IMR-90 (cell line): ENCODE measurements at regions not wholly inside any gene's neighbourhood (a gene's known extent, or its start where the extent isn't known, plus 50 kb on each side); places are given as distances from the start of the nearest gene placed in this dataset.
A peak's percentile ranks its signal among the peaks of the same experiment; 100 is the strongest.

Experiments used
- ATAC-seq: fragments of 200-7000 bp; cut with Tn5 transposase; 2 replicates; pipeline ENCODE4 v1.9.1; 2020; ENCODE audit warnings: low read depth, mild to moderate bottlenecking, moderate library complexity
- BruUV-seq: library from RNA; stranded (reverse); fragments of 400-500 nt; replicated peaks from 2 replicates; lab custom pipeline; 2021; lab: Mats Ljungman, UMichigan
- CTCF ChIA-PET: fragments of 300-600 bp; formaldehyde crosslinking; extraction: SDS; loops from one replicate; lab custom pipeline; 2021; ENCODE audit warnings: antibody characterized with exemption; lab: Yijun Ruan, JAX
- POLR2A ChIA-PET: fragments of 300-600 bp; sonication (Branson Sonifier 250); formaldehyde crosslinking; loops from one replicate; lab custom pipeline; 2022; ENCODE audit warnings: antibody characterized with exemption; ENCODE audit not compliant: unreplicated experiment; lab: Charles Lee
- DNase-seq: peaks from one replicate; pipeline ENCODE4 v3.0.0; 2013
- H2AFZ ChIP-seq: replicated peaks from 2 replicates; pipeline ENCODE3; 2013; ENCODE audit warnings: low read length, mild to moderate bottlenecking; ENCODE audit not compliant: poor library complexity
- H2AK5ac ChIP-seq: 2 replicates; pipeline ENCODE4 v1.6.1; 2013; ENCODE audit warnings: low read depth, low read length, inconsistent platforms
- H2AK9ac ChIP-seq: replicated peaks from 2 replicates; pipeline ENCODE3; 2013; ENCODE audit warnings: mild to moderate bottlenecking, low read depth, low read length, moderate library complexity; ENCODE audit not compliant: poor library complexity
- H2BK120ac ChIP-seq: 2 replicates; pipeline ENCODE4 v1.6.1; 2013; ENCODE audit warnings: low read depth, low read length, inconsistent platforms
- H2BK15ac ChIP-seq: 3 replicates; pipeline ENCODE4 v1.6.1; 2013; ENCODE audit warnings: low read depth, low read length, inconsistent platforms
- H2BK20ac ChIP-seq: 2 replicates; pipeline ENCODE4 v1.6.1; 2013; ENCODE audit warnings: low read depth, mild to moderate bottlenecking, inconsistent platforms, low read length, moderate library complexity
- H2BK5ac ChIP-seq: 2 replicates; pipeline ENCODE4 v1.6.1; 2013; ENCODE audit warnings: mild to moderate bottlenecking, low read depth, low read length, inconsistent platforms; ENCODE audit not compliant: poor library complexity, severe bottlenecking
- H3K14ac ChIP-seq: replicated peaks from 2 replicates; pipeline ENCODE4 v1.6.1; 2013; ENCODE audit warnings: low read depth, low read length, inconsistent platforms
- H3K18ac ChIP-seq: 2 replicates; pipeline ENCODE4 v1.6.1; 2013; ENCODE audit warnings: low read depth, low read length, control low read depth
- H3K23ac ChIP-seq: 2 replicates; pipeline ENCODE4 v1.6.1; 2013; ENCODE audit warnings: low read depth, low read length, inconsistent platforms
- H3K27ac ChIP-seq: 2 replicates; pipeline ENCODE4 v1.5.1; 2013; ENCODE audit warnings: mild to moderate bottlenecking, control low read depth, low read length; ENCODE audit not compliant: insufficient read depth
- H3K27me3 ChIP-seq: 2 replicates; pipeline ENCODE4 v1.6.1; 2013; ENCODE audit warnings: low read length; ENCODE audit not compliant: control insufficient read depth, insufficient read depth
- H3K36me3 ChIP-seq: 2 replicates; pipeline ENCODE4 v1.6.1; 2013; ENCODE audit warnings: low read length, mixed read lengths; ENCODE audit not compliant: control insufficient read depth, insufficient read depth
- H3K4ac ChIP-seq: 2 replicates; pipeline ENCODE4 v1.6.1; 2013; ENCODE audit warnings: low read depth, low read length, inconsistent platforms
- H3K4me1 ChIP-seq: 2 replicates; pipeline ENCODE4 v1.6.1; 2013; ENCODE audit warnings: low read length, mixed read lengths; ENCODE audit not compliant: control insufficient read depth, insufficient read depth
- H3K4me2 ChIP-seq: 2 replicates; pipeline ENCODE4 v1.6.1; 2013; ENCODE audit warnings: low read depth, mild to moderate bottlenecking, control low read depth, low read length, moderate library complexity
- H3K4me3 ChIP-seq: 2 replicates; pipeline ENCODE4 v1.5.1; 2013; ENCODE audit warnings: low read depth, mild to moderate bottlenecking, control low read depth, low read length, moderate library complexity; ENCODE audit not compliant: insufficient read depth
- H3K56ac ChIP-seq: 2 replicates; pipeline ENCODE4 v1.6.1; 2013; ENCODE audit warnings: low read length, inconsistent platforms; ENCODE audit not compliant: insufficient read depth; ENCODE audit errors: extremely low read depth
- H3K79me1 ChIP-seq, 2 experiments: 2 replicates each; pipeline ENCODE4 v1.6.1; 2013; ENCODE audit warnings: low read length in 2 of 2, inconsistent platforms in 1 of 2, low read depth in 1 of 2
- H3K9ac ChIP-seq: 2 replicates; pipeline ENCODE4 v1.6.1; 2013; ENCODE audit warnings: low read depth, low read length, control low read depth
- H3K9me1 ChIP-seq: 2 replicates; pipeline ENCODE4 v1.6.1; 2013; ENCODE audit warnings: low read length, inconsistent platforms; ENCODE audit not compliant: insufficient read depth
- H3K9me3 ChIP-seq: 2 replicates; pipeline ENCODE4 v1.6.1; 2013; ENCODE audit warnings: low read length; ENCODE audit not compliant: control insufficient read depth, insufficient read depth
- H4K20me1 ChIP-seq: 2 replicates; pipeline ENCODE4 v1.6.1; 2013; ENCODE audit warnings: low read length, inconsistent platforms; ENCODE audit not compliant: insufficient read depth
- H4K5ac ChIP-seq: 2 replicates; pipeline ENCODE4 v1.6.1; 2013; ENCODE audit warnings: mild to moderate bottlenecking, low read depth, low read length, control low read depth
- H4K8ac ChIP-seq, 2 experiments: 2 replicates each; pipeline ENCODE4 v1.6.1; 2013; ENCODE audit warnings: low read depth in 2 of 2, low read length in 2 of 2, control low read depth in 1 of 2, inconsistent platforms in 1 of 2
- H4K91ac ChIP-seq: 2 replicates; pipeline ENCODE4 v1.6.1; 2013; ENCODE audit warnings: low read depth, low read length, inconsistent platforms; ENCODE audit not compliant: insufficient read depth
- ELK1 ChIP-seq: fragments of 150-350 bp; IDR thresholded peaks from 2 replicates; pipeline ENCODE4 v1.6.1; 2016; ENCODE audit warnings: low read depth, mild to moderate bottlenecking, low read length, moderate library complexity, borderline replicate concordance
- FOS ChIP-seq: fragments of 150-350 bp; IDR thresholded peaks from 2 replicates; pipeline ENCODE4 v1.6.1; 2016; ENCODE audit warnings: low read depth, low read length
- MAFK ChIP-seq: IDR thresholded peaks from 2 replicates; pipeline ENCODE4 v1.6.1; 2012; ENCODE audit warnings: low read depth, low read length, improper control_type of control experiment
- MXI1 ChIP-seq: IDR thresholded peaks from 2 replicates; pipeline ENCODE4 v1.6.1; 2012; ENCODE audit warnings: low read depth, mild to moderate bottlenecking, low read length, moderate library complexity, borderline replicate concordance
- WGBS, 2 experiments: methylation state at CpG; one replicate each; pipeline versions ENCODE4 v1.1.5 to v1.1.7; 2013; ENCODE audit warnings: missing lambda C conversion rate in 2 of 2; ENCODE audit not compliant: insufficient read length in 1 of 2; ENCODE audit errors: extremely low coverage in 2 of 2; 5-methylcytosine and 5-hydroxymethylcytosine counted together
- dilution Hi-C: fragments of 300-500 bp; cut with HindIII; formaldehyde crosslinking; loops from one replicate; pipeline ENCODE4 v1.14.3; 2018; ENCODE audit warnings: low sequenced_read_pairs; ENCODE audit not compliant: unreplicated experiment
- in situ Hi-C: fragments of 300-500 bp; cut with MboI; formaldehyde crosslinking; loops from 3 replicates; pipeline ENCODE4 v1.14.3; 2019; ENCODE audit warnings: low sequenced_read_pairs, inconsistent platforms, mixed read lengths
- intact Hi-C: fragments of 100-400 bp; cut with micrococcal nuclease; formaldehyde crosslinking; loops from 2 replicates; pipeline ENCODE4 v1.10.0; 2022

GRCh38 chr1:199931666-199932377 is 95.7 kb upstream of the NR5A2 start:
- Histone ChIP-seq H2BK5ac (no peak overlapping the region), H4K20me1 (no peaks in the 10 kb centered on the region), H3K79me1 (no peaks in the 10 kb centered on the region), H3K9ac (no peak overlapping the region), H3K36me3 (no peaks in the 10 kb centered on the region), H2BK15ac (no peak overlapping the region), H2AFZ (no peak overlapping the region), H2AK9ac (no peak overlapping the region), H4K5ac (no peak overlapping the region), H3K27ac (no peak overlapping the region), H3K9me1 (no peaks in the 10 kb centered on the region), H3K18ac (no peak overlapping the region), H3K4me2 (peak overlapping the region; percentile 74; the same call in 1 of the 2 replicates), H2AK5ac (no peak overlapping the region), H3K27me3 (no peaks in the 10 kb centered on the region; the same call in 1 of the 2 replicates), H3K4me1 (no peaks in the 10 kb centered on the region), H4K8ac (no peak overlapping the region), H4K91ac (no peak overlapping the region), H3K56ac (no peak overlapping the region), H2BK120ac (no peak overlapping the region), H3K4me3 (no peak overlapping the region), H3K23ac (no peak overlapping the region), H3K9me3 (no peaks in the 10 kb centered on the region), H2BK20ac (no peak overlapping the region), H3K4ac (no peak overlapping the region), H3K14ac (no peak overlapping the region)
- ATAC-seq (no peak), DNase-seq (no peak)
- in situ Hi-C loops (no loop called here), dilution Hi-C loops (no loop called here), intact Hi-C loops (no loop called here)
- no CpG with 5 or more reads among the region's 7 CpGs for WGBS, 2 experiments
- CTCF ChIA-PET = no interaction called here
- no TSS peak for BruUV-seq
- POLR2A ChIA-PET = no interaction called here
- TF ChIP-seq ELK1 (no peak), FOS (no peak), MXI1 (no peak), MAFK (no peak)
